ENCODE measurements at regions not wholly inside any gene's neighbourhood (a gene's known extent, or its start where the extent isn't known, plus 50 kb on each side); places are given as distances from the start of the nearest gene placed in this dataset.

DNA sequence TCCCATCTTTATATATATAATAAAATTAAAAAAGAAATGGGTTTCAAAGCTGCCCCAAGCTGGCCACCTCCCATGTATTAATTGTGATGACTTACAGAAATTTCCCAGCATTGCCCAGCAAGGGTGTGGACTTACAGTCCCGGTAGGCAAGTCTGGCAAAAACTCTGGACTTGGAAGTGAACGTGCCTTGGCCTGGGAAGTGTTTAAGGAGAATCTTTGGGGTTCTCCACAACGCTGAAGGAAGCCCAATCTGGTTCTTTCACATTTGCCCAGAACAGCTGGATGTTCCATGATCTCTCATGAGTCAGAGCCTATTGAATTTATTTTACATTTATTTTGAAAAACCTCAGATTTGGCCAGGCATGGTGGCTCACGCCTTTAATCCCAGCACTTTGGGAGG is 98.4 kb upstream of the SLC45A1 start:
- H3K4me1 Mint-ChIP-seq = peaks cover 8% of the 10 kb centered on the region
- H3K36me3 Mint-ChIP-seq (ENCODE audit: low read depth) = no peaks in the 10 kb centered on the region
- no peak overlapping the region for H3K27ac Mint-ChIP-seq
- no peaks in the 10 kb centered on the region for H3K9me3 Mint-ChIP-seq
- ChIA-PET CTCF (no interaction called here), POLR2A (no interaction called here)
- no peak for DNase-seq
- H3K4me3 Mint-ChIP-seq = no peak overlapping the region
- peaks cover 42% of the 10 kb centered on the region for H3K27me3 Mint-ChIP-seq

- Mint-ChIP-seq H3K4me3 (no peak overlapping the region), H3K27me3 (peaks cover 45% of the 10 kb centered on the region)
These were observed 99.4 kb upstream of the SLC45A1 start for GRCh38 chr1:8218351-8219092.

GRCh38 chr1:8217809-8218208 is 100.1 kb upstream of the SLC45A1 start:
- H3K27ac Mint-ChIP-seq = no peak overlapping the region
- POLR2A ChIA-PET = interaction anchor here (0.8 kb wide), 1 partner anchor 120 kb away, joined by 3 read pairs; no protein-coding TSS in a partner anchor
- H3K4me3 Mint-ChIP-seq = no peak overlapping the region
- DNase-seq = no peak
- H3K4me1 Mint-ChIP-seq = peaks cover 11% of the 10 kb centered on the region
- H3K9me3 Mint-ChIP-seq = no peaks in the 10 kb centered on the region
- no peaks in the 10 kb centered on the region for H3K36me3 Mint-ChIP-seq (ENCODE audit: low read depth)
- peaks cover 49% of the 10 kb centered on the region for H3K27me3 Mint-ChIP-seq
- CTCF ChIA-PET = interaction anchor here (1.5 kb wide), 1 partner anchor 203 kb away, joined by 3 read pairs; no protein-coding TSS in a partner anchor

More at GRCh38 chr1:8218351-8219092, 99.4 kb upstream of the SLC45A1 start:
- Mint-ChIP-seq H3K36me3 (ENCODE audit: low read depth) (no peaks in the 10 kb centered on the region), H3K27ac (no peak overlapping the region), H3K4me1 (peaks cover 4% of the 10 kb centered on the region), H3K9me3 (no peaks in the 10 kb centered on the region)
- DNase-seq = no peak
- CTCF ChIA-PET = no interaction called here
- POLR2A ChIA-PET = no interaction called here

DNA sequence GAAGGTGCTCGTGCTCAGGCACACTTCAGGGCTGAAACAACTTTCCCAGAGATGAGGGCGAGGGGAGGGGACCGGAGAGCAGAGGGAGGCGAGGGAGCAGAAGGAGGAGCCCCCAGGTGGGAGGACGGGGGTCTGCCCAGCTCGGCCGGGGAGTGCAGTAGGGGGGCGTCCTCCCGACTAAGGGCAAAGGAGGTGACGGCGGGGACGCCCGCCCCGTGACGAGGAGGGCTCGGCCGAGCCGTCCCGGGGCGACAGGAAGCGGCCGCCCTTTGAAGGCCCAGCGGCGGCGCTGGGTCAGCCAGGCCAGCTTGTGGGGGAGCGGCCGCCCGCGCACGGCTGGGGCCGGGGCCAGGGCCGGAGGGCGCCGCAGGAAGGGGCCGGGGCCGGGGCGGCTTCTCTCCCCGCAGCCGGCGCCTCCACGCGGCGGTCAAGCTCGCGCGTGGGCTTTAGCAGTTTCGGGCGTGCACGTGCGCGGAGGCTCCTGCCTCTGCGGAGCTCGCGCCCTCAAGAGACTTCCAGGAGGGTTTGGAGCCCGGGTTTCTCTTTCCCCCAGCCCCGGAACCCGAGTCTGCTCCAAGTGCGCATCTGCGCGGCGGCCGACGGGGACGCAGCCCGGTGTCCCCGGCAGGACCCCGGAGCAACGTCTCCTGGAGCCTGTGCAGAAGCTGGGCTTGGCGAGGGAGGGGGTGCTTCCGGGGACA is 100.8 kb upstream of the SLC45A1 start:
- Mint-ChIP-seq H3K4me1 (peaks cover 17% of the 10 kb centered on the region), H3K27ac (no peak overlapping the region), H3K36me3 (ENCODE audit: low read depth) (no peaks in the 10 kb centered on the region), H3K4me3 (peak overlapping the region; percentile 32), H3K9me3 (no peaks in the 10 kb centered on the region), H3K27me3 (peaks cover 49% of the 10 kb centered on the region)
- ChIA-PET CTCF (interaction anchor here (1.5 kb wide), 1 partner anchor 202 kb away, joined by 3 read pairs; no protein-coding TSS in a partner anchor), POLR2A (interaction anchor here (0.8 kb wide), 1 partner anchor 119 kb away, joined by 3 read pairs; no protein-coding TSS in a partner anchor)
- DNase-seq = peak; percentile 19

DNA sequence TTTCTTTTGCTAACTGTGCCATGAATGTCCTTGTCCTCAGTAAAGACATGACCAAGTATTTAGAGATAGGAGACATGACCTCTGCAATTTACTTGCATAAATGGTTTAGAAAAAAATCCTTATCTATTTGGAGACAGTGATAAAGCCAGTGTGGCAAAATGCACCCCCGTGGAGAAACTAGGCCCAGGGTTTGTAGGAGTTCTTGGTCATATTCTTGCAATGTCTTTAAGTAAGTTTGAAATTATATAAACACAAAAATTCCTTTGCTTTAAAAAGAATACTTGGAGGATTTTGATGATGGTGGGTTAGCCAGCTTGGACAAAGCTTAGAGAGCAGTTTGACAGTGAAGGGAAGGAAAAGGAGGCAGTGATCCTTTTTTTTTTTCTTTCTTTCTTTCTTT is 101.9 kb upstream of the SLC45A1 start:
- peaks cover 27% of the 10 kb centered on the region for H3K4me1 Mint-ChIP-seq
- H3K9me3 Mint-ChIP-seq = no peaks in the 10 kb centered on the region
- no peaks in the 10 kb centered on the region for H3K36me3 Mint-ChIP-seq (ENCODE audit: low read depth)
- no peak for DNase-seq
- POLR2A ChIA-PET = no interaction called here
- no peak overlapping the region for H3K27ac Mint-ChIP-seq
- CTCF ChIA-PET = no interaction called here
- H3K4me3 Mint-ChIP-seq = no peak overlapping the region
- peaks cover 49% of the 10 kb centered on the region for H3K27me3 Mint-ChIP-seq

GRCh38 chr1:8214501-8215173 is 103.3 kb upstream of the SLC45A1 start:
- Mint-ChIP-seq H3K4me1 (peaks cover 27% of the 10 kb centered on the region), H3K36me3 (ENCODE audit: low read depth) (no peaks in the 10 kb centered on the region), H3K4me3 (no peak overlapping the region), H3K27ac (no peak overlapping the region), H3K27me3 (peaks cover 43% of the 10 kb centered on the region), H3K9me3 (no peaks in the 10 kb centered on the region)
- CTCF ChIA-PET = no interaction called here
- POLR2A ChIA-PET = no interaction called here
- no peak for DNase-seq

GRCh38 chr1:8213676-8214075 is 104.2 kb upstream of the SLC45A1 start:
- DNase-seq = no peak
- H3K9me3 Mint-ChIP-seq = no peaks in the 10 kb centered on the region
- no peaks in the 10 kb centered on the region for H3K36me3 Mint-ChIP-seq (ENCODE audit: low read depth)
- H3K27me3 Mint-ChIP-seq = peaks cover 38% of the 10 kb centered on the region
- CTCF ChIA-PET = no interaction called here
- H3K4me1 Mint-ChIP-seq = peaks cover 27% of the 10 kb centered on the region
- no peak overlapping the region for H3K4me3 Mint-ChIP-seq
- no peak overlapping the region for H3K27ac Mint-ChIP-seq
- POLR2A ChIA-PET = no interaction called here

GRCh38 chr1:8213136-8213535 is 104.8 kb upstream of the SLC45A1 start:
- Mint-ChIP-seq H3K36me3 (ENCODE audit: low read depth) (no peaks in the 10 kb centered on the region), H3K27me3 (peaks cover 35% of the 10 kb centered on the region), H3K4me1 (peaks cover 27% of the 10 kb centered on the region), H3K9me3 (no peaks in the 10 kb centered on the region), H3K4me3 (no peak overlapping the region), H3K27ac (peak overlapping the region; percentile 19)
- DNase-seq = no peak
- ChIA-PET POLR2A (no interaction called here), CTCF (no interaction called here)

DNA sequence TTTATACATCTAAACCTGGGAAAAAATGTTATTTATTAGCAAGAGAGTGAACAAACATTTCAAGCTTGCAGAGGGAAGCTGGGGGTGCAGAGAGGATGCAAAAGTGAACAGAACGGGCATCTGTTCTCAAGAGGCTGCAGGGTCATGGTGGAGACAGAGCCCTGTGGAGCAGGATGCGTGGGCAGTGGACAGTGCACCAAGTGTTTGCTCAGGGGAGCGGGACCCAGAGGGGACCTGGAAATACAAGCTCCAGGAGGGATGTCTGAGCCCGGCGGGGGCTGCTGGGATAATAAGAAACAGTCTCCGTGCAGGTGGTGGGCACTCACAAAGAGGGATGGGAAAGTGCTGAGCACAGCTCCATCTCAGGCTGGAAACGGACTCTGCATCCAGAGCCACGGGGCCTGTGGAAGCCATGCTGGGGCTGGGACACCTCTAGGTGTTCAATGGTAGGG is 105.3 kb upstream of the SLC45A1 start:
- POLR2A ChIA-PET = no interaction called here
- Mint-ChIP-seq H3K9me3 (no peaks in the 10 kb centered on the region), H3K4me1 (peaks cover 25% of the 10 kb centered on the region), H3K36me3 (ENCODE audit: low read depth) (no peaks in the 10 kb centered on the region), H3K27me3 (peaks cover 32% of the 10 kb centered on the region), H3K27ac (peak overlapping the region; percentile 24), H3K4me3 (no peak overlapping the region)
- DNase-seq = no peak
- CTCF ChIA-PET = no interaction called here

- Mint-ChIP-seq H3K27me3 (peaks cover 29% of the 10 kb centered on the region), H3K4me1 (peaks cover 25% of the 10 kb centered on the region), H3K9me3 (no peaks in the 10 kb centered on the region), H3K4me3 (no peak overlapping the region), H3K36me3 (ENCODE audit: low read depth) (no peaks in the 10 kb centered on the region), H3K27ac (peak overlapping the region; percentile 24)
- POLR2A ChIA-PET = no interaction called here
- CTCF ChIA-PET = interaction anchor here (0.7 kb wide), 1 partner anchor 158 kb away, joined by 3 read pairs; no protein-coding TSS in a partner anchor
- peak; percentile 24 for DNase-seq
These were observed 105.9 kb upstream of the SLC45A1 start for GRCh38 chr1:8211883-8212579.

DNA sequence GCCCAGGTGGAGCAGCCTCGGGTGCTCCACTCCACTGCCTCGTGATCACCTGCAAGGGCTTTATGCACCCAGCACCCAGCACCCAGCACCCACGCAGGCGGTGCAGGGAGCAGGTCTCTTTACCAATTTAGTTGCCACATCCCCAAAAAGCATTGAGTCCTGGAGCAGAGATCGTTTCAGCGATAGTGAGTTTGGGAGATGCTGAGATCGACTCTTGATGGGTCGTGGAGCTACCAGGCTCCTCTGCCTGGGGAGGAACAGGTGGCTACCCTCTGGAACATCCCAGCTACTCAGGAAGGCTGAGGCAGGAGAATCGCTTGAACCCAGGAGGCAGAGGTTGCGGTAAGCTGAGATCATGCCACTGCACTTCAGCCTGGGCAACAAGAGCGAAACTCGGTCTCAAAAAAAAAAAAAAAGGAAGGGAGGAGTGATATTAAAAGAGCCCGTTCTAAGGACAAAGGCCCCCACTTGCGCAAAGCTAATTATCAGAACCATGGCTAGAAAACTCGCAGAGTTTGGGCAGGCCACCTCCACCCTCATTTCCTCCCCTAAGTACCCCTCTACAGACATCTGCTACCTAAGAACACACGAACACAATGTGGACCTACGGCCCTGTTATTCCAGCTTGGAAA is 106.5 kb upstream of the SLC45A1 start:
- ChIA-PET POLR2A (no interaction called here), CTCF (interaction anchor here (0.7 kb wide), 1 partner anchor 157 kb away, joined by 3 read pairs; no protein-coding TSS in a partner anchor)
- DNase-seq = no peak
- no peaks in the 10 kb centered on the region for H3K36me3 Mint-ChIP-seq (ENCODE audit: low read depth)
- no peak overlapping the region for H3K4me3 Mint-ChIP-seq
- H3K9me3 Mint-ChIP-seq = no peaks in the 10 kb centered on the region
- H3K4me1 Mint-ChIP-seq = peaks cover 23% of the 10 kb centered on the region
- H3K27me3 Mint-ChIP-seq = peaks cover 25% of the 10 kb centered on the region
- no peak overlapping the region for H3K27ac Mint-ChIP-seq

DNA sequence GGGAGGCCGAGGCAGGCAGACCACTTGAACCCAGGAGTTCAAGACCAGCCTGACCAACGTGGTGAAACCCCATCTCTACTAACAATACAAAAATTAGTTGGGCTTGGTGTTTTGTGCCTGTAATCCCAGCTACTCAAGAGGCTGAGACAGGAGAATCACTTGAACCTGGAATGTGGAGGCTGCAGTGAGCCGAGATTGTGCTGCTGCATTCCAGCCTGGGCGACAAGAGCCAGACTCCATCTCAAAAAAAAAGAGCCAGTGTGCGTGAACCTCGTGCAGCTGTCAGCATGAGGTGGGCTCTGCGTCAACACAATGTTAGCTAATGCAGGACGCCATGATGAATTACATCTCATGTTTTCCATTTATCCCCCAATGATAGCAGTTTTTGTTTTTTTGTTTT is 110.7 kb upstream of the SLC45A1 start:
- Mint-ChIP-seq H3K27me3 (peaks cover 7% of the 10 kb centered on the region), H3K27ac (no peak overlapping the region), H3K4me1 (peaks cover 10% of the 10 kb centered on the region), H3K4me3 (no peak overlapping the region), H3K9me3 (no peaks in the 10 kb centered on the region), H3K36me3 (ENCODE audit: low read depth) (no peaks in the 10 kb centered on the region)
- DNase-seq = no peak
- ChIA-PET POLR2A (no interaction called here), CTCF (no interaction called here)
